SU-DHL-6 (cell line): ENCODE measurements at regions not wholly inside any gene's neighbourhood (a gene's known extent, or its start where the extent isn't known, plus 50 kb on each side); places are given as distances from the start of the nearest gene placed in this dataset.

Source experiments
- H2AFZ ChIP-seq: fragments of 200-600 bp; sonication (generic); 2 replicates; pipeline ENCODE4 v1.6.1; 2014; ENCODE audit warnings: low read depth, mild to moderate bottlenecking, moderate library complexity, mixed read lengths, antibody characterized with exemption, low read length; ENCODE audit not compliant: severe bottlenecking
- H3F3A ChIP-seq: fragments of 200-600 bp; shearing (Covaris generic); 2 replicates; pipeline ENCODE4 v1.6.0; 2016; ENCODE audit warnings: antibody characterized with exemption, mild to moderate bottlenecking; ENCODE audit not compliant: insufficient read depth
- H3K27ac ChIP-seq: fragments of 200-600 bp; sonication (generic); 2 replicates; pipeline ENCODE4 v1.5.1; 2016; ENCODE audit warnings: low read depth, mild to moderate bottlenecking, low read length, moderate library complexity, mixed read lengths
- H3K27me3 ChIP-seq: fragments of 200-600 bp; sonication (generic), shearing (Covaris generic); 2 replicates; pipeline ENCODE4 v1.6.0; 2014; ENCODE audit warnings: mild to moderate bottlenecking, low read length
- H3K36me3 ChIP-seq: fragments of 200-600 bp; sonication (generic); 2 replicates; pipeline ENCODE4 v1.6.1; 2014; ENCODE audit warnings: mild to moderate bottlenecking, low read length, mixed read lengths
- H3K4me2 ChIP-seq: fragments of 300-600, 200-600 bp; shearing (Covaris generic), sonication (generic); 2 replicates; pipeline ENCODE4 v1.6.0; 2014; ENCODE audit warnings: low read length, low read depth, mild to moderate bottlenecking; ENCODE audit not compliant: poor library complexity, severe bottlenecking
- H3K4me3 ChIP-seq: fragments of 200-600 bp; sonication (generic); 2 replicates; pipeline ENCODE4 v1.5.1; 2014; ENCODE audit warnings: antibody characterized with exemption, low read length, mild to moderate bottlenecking, mixed read lengths; ENCODE audit not compliant: insufficient read depth, poor library complexity, severe bottlenecking
- H3K79me2 ChIP-seq: fragments of 200-600 bp; sonication (generic); 2 replicates; pipeline ENCODE4 v1.6.1; 2014; ENCODE audit warnings: mild to moderate bottlenecking, low read length, moderate library complexity; ENCODE audit not compliant: insufficient read depth
- H3K9ac ChIP-seq: fragments of 200-600 bp; sonication (generic); 2 replicates; pipeline ENCODE4 v1.7.0; 2014; ENCODE audit warnings: mild to moderate bottlenecking, low read length
- H3K9me2 ChIP-seq: fragments of 200-600 bp; sonication (generic); replicated peaks from 2 replicates; pipeline ENCODE4 v1.6.1; 2014; ENCODE audit warnings: low read length; ENCODE audit not compliant: insufficient read depth
- H3K9me3 ChIP-seq: fragments of 200-600 bp; sonication (generic); 2 replicates; pipeline ENCODE4 v1.6.1; 2014; ENCODE audit warnings: low read length, mixed read lengths; ENCODE audit not compliant: insufficient read depth
- H4K20me1 ChIP-seq: fragments of 200-600 bp; sonication (generic); 2 replicates; pipeline ENCODE4 v1.6.1; 2014; ENCODE audit warnings: low read depth, mild to moderate bottlenecking, antibody characterized with exemption, low read length, moderate library complexity, mixed read lengths
- CTCF ChIP-seq: fragments of 200-600 bp; sonication (generic); IDR thresholded peaks from one replicate; pipeline ENCODE4 v1.5.1; 2017; ENCODE audit warnings: antibody characterized with exemption, mild to moderate bottlenecking, low read length, moderate library complexity; ENCODE audit not compliant: insufficient read depth, poor library complexity, severe bottlenecking
- EZH2phosphoT487 ChIP-seq: fragments of 200-600 bp; sonication (generic), shearing (Covaris generic); conservative IDR thresholded peaks from 2 replicates; pipeline ENCODE4 v1.6.1; 2018; ENCODE audit warnings: mild to moderate bottlenecking, antibody characterized with exemption, low read length, moderate library complexity, mixed read lengths

- no peaks in the 10 kb centered on the region for H3K27me3 ChIP-seq
- no peak overlapping the region for H3K4me2 ChIP-seq
- no peaks in the 10 kb centered on the region for H3F3A ChIP-seq
- no peak overlapping the region for H3K9ac ChIP-seq
- no peak overlapping the region for H3K4me3 ChIP-seq
- H3K9me3 ChIP-seq = no peaks in the 10 kb centered on the region
- H4K20me1 ChIP-seq = no peaks in the 10 kb centered on the region
- H2AFZ ChIP-seq = no peak overlapping the region
- no peaks in the 10 kb centered on the region for H3K36me3 ChIP-seq
- no peak overlapping the region for H3K27ac ChIP-seq
- no peaks in the 10 kb centered on the region for H3K9me2 ChIP-seq
- no peaks in the 10 kb centered on the region for H3K79me2 ChIP-seq
- no peak for TF ChIP-seq EZH2phosphoT487
- no peak for TF ChIP-seq CTCF
These were observed 76.5 kb downstream of the RHOU start for GRCh38 chr1:228811712-228812305.

GRCh38 chr1:228812961-228813360 lies 77.7 kb downstream of the RHOU start:
- H3K36me3 ChIP-seq = no peaks in the 10 kb centered on the region
- no peaks in the 10 kb centered on the region for H3K9me2 ChIP-seq
- no peak overlapping the region for H2AFZ ChIP-seq
- no peak overlapping the region for H3K4me2 ChIP-seq
- no peak overlapping the region for H3K4me3 ChIP-seq
- no peaks in the 10 kb centered on the region for H3K9me3 ChIP-seq
- no peaks in the 10 kb centered on the region for H3F3A ChIP-seq
- TF ChIP-seq CTCF (no peak), EZH2phosphoT487 (no peak)
- no peak overlapping the region for H3K27ac ChIP-seq
- no peaks in the 10 kb centered on the region for H3K27me3 ChIP-seq
- H4K20me1 ChIP-seq = no peaks in the 10 kb centered on the region
- H3K79me2 ChIP-seq = no peaks in the 10 kb centered on the region
- no peak overlapping the region for H3K9ac ChIP-seq

- no peak for TF ChIP-seq CTCF
- TF ChIP-seq EZH2phosphoT487 = no peak
- Histone ChIP-seq H4K20me1 (no peaks in the 10 kb centered on the region), H3K27me3 (no peaks in the 10 kb centered on the region), H3K9me2 (no peaks in the 10 kb centered on the region), H2AFZ (no peak overlapping the region), H3K36me3 (no peaks in the 10 kb centered on the region), H3K4me2 (no peak overlapping the region), H3F3A (no peaks in the 10 kb centered on the region), H3K9ac (no peak overlapping the region), H3K79me2 (no peaks in the 10 kb centered on the region), H3K4me3 (no peak overlapping the region), H3K9me3 (no peaks in the 10 kb centered on the region), H3K27ac (no peak overlapping the region)
These were observed 78.9 kb downstream of the RHOU start for GRCh38 chr1:228814176-228814575.

- H3K36me3 ChIP-seq = no peaks in the 10 kb centered on the region
- no peak for TF ChIP-seq CTCF
- TF ChIP-seq EZH2phosphoT487 = no peak
- H3K27me3 ChIP-seq = no peaks in the 10 kb centered on the region
- H4K20me1 ChIP-seq = no peaks in the 10 kb centered on the region
- H3K9me3 ChIP-seq = no peaks in the 10 kb centered on the region
- no peak overlapping the region for H2AFZ ChIP-seq
- no peaks in the 10 kb centered on the region for H3K9me2 ChIP-seq
- no peaks in the 10 kb centered on the region for H3F3A ChIP-seq
- H3K9ac ChIP-seq = no peak overlapping the region
- H3K27ac ChIP-seq = no peak overlapping the region
- no peak overlapping the region for H3K4me2 ChIP-seq
- no peaks in the 10 kb centered on the region for H3K79me2 ChIP-seq
- no peak overlapping the region for H3K4me3 ChIP-seq
These were observed 83.0 kb downstream of the RHOU start for GRCh38 chr1:228818296-228818695.
